GM12891 (cell line): ENCODE measurements at regions not wholly inside any gene's neighbourhood (a gene's known extent, or its start where the extent isn't known, plus 50 kb on each side); places are given as distances from the start of the nearest gene placed in this dataset.

Source experiments
- POLR2A ChIP-seq: IDR thresholded peaks from 2 replicates; pipeline ENCODE4 v1.6.1; 2011; ENCODE audit warnings: low read depth, low read length, control low read depth
- POLR2AphosphoS5 ChIP-seq: IDR thresholded peaks from 2 replicates; pipeline ENCODE4 v1.6.1; 2011; ENCODE audit warnings: low read depth, low read length, control low read depth
- POU2F2 ChIP-seq: IDR thresholded peaks from 2 replicates; pipeline ENCODE4 v1.6.1; 2011; ENCODE audit warnings: low read depth, mild to moderate bottlenecking, control low read depth, low read length, moderate library complexity
- SPI1 ChIP-seq: IDR thresholded peaks from 2 replicates; pipeline ENCODE4 v1.6.1; 2011; ENCODE audit warnings: low read depth, low read length, control low read depth
- TAF1 ChIP-seq: IDR thresholded peaks from 2 replicates; pipeline ENCODE4 v1.6.1; 2011; ENCODE audit warnings: low read depth, low read length, control low read depth

GRCh38 chr12:90112666-90113065 is 404.0 kb upstream of the ATP2B1 start:
- TF ChIP-seq POLR2AphosphoS5 (no peak), POLR2A (no peak), SPI1 (no peak), TAF1 (no peak), POU2F2 (no peak)
